ENCODE measurements at regions not wholly inside any gene's neighbourhood (a gene's known extent, or its start where the extent isn't known, plus 50 kb on each side); places are given as distances from the start of the nearest gene placed in this dataset.

DNA sequence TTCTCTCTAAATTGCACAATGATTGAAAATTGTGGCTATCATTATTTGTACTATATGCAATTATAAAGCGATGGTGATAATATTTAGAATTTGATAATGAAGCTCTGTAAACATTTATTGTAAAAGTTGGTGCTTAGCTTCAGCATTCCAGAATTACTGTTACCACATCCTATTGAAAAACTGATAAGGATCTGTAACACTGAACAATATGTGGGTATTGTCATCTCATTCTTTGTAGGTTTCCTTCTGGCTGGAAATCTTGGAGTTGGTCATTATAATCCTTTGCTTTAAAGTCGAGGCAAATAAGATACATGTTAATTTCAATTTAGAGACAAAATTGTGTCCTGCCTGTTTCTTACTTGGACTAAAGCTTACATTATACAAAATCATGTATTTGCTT is 323.4 kb upstream of the GOLIM4 start:
- no peak overlapping the region for H3K27ac ChIP-seq
- TF ChIP-seq ZFX (IDR thresholded peaks at IDR 0.05), result no peak
- TF ChIP-seq, protein P1, sequence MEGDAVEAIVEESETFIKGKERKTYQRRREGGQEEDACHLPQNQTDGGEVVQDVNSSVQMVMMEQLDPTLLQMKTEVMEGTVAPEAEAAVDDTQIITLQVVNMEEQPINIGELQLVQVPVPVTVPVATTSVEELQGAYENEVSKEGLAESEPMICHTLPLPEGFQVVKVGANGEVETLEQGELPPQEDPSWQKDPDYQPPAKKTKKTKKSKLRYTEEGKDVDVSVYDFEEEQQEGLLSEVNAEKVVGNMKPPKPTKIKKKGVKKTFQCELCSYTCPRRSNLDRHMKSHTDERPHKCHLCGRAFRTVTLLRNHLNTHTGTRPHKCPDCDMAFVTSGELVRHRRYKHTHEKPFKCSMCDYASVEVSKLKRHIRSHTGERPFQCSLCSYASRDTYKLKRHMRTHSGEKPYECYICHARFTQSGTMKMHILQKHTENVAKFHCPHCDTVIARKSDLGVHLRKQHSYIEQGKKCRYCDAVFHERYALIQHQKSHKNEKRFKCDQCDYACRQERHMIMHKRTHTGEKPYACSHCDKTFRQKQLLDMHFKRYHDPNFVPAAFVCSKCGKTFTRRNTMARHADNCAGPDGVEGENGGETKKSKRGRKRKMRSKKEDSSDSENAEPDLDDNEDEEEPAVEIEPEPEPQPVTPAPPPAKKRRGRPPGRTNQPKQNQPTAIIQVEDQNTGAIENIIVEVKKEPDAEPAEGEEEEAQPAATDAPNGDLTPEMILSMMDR (conservative IDR thresholded peaks at IDR 0.05), result no peak

DNA sequence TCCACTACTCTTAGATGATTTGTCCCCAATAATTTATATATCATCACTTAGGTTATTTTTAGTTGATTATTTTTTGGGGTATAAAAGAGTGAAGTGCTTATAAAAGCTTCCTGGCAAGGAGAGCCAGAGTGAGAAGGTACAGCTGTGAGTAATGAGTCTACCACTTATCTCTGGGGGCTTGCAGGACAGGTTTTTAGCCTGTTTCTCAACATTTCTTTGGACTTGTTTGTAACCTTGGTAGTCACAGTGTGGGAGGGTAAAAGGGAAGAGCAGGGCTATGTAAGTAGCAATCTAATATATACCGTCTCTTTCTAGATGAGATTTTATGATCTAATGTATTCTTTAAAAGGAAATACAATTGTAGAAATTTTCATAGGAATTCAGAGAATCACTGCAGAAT is 321.3 kb upstream of the GOLIM4 start:
- TF ChIP-seq ZFX (IDR thresholded peaks at IDR 0.05), result no peak
- TF ChIP-seq, protein P1 (conservative IDR thresholded peaks at IDR 0.05), result no peak

DNA sequence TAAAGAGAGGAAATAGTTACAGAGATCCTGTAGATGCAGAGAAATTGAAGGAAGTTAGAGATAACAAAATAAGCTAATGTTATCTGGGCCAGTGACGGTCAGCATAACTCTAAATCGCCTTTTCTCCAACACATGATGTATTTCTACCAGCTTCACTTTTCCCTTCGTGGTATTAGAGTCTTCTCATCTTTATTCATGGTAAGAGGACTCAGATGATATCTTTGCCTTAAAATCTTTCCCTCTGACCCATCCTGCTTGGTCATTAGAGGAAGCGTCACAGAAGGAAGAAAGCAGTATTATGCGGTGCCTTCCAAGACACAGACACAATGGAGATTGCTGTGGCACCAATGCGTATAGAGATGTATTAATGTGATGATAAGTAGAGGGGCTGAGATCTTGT is 320.7 kb upstream of the GOLIM4 start:
- TF ChIP-seq, protein P1 (conservative IDR thresholded peaks at IDR 0.05), result no peak
- TF ChIP-seq ZFX (IDR thresholded peaks at IDR 0.05), result no peak
- no peak overlapping the region for H3K27ac ChIP-seq

More for the DNA sequence above, 321.3 kb upstream of the GOLIM4 start:
- H3K27ac ChIP-seq, result no peak overlapping the region

DNA sequence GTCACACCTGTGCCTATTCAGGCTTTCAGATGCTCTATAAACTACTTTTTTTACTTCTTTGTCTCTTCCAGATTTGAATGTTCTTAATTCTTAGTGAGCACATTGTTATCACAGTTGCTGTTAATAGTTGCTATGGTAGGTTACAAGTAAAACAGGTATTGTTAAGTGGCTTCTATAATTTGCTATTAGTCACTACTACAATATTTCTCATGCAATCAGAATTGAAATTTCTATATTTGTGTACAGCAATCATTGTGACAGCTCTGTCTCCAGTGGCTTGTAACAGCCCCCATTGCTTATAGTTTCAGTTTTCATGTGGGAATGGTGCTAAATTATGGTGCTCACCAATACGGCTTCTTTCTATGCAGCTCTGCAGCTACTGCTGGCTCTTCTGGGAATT is 318.4 kb upstream of the GOLIM4 start:
- no peak for TF ChIP-seq ZFX (IDR thresholded peaks at IDR 0.05)
- TF ChIP-seq, protein P1 (conservative IDR thresholded peaks at IDR 0.05), result no peak

DNA sequence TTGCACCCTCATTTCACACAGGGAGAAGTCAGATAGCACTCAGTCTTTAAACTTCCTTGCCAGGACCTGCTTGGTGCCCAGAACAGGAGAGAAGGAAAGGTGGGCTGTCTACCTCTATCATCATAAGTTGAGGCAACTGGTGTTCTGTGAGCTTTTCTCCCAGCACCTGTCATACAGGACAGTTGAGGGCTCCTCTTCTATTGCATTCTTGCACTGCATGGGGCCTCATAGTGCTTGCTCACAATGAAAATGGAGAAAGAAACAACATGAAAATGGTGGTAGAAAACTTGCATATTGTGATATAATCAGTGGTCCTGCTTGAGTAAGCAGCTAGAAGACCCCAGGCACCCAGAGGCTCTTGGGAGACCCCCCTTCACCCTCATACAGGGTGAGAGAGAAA is 311.7 kb upstream of the GOLIM4 start:
- H3K27ac ChIP-seq, result no peak overlapping the region

More for the DNA sequence above, 318.4 kb upstream of the GOLIM4 start:
- H3K27ac ChIP-seq, result no peak overlapping the region

DNA sequence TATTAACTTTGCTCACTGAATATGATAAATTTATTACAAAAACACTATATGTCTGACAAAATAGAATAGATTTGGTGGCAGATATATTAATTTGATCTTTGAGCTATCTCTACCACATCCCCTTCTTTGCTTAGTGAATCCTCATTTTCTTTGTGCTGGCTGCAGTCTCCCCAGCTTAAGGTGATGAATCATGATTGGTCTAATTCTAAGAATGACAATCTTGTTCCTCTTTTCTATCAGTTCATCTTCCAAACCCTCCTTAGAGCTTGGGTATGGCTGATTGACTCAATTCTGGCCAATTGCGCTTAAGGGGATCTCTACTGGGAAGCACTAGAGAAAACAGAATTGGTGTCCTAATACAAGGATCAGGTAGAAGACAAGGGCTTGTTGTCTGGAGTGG is 309.6 kb upstream of the GOLIM4 start:
- no peak overlapping the region for H3K27ac ChIP-seq
- TF ChIP-seq, protein P1 (conservative IDR thresholded peaks at IDR 0.05), result no peak
- no peak for TF ChIP-seq ZFX (IDR thresholded peaks at IDR 0.05)

More for the DNA sequence above, 311.7 kb upstream of the GOLIM4 start:
- TF ChIP-seq ZFX (IDR thresholded peaks at IDR 0.05), result no peak
- TF ChIP-seq, protein P1 (conservative IDR thresholded peaks at IDR 0.05), result no peak

DNA sequence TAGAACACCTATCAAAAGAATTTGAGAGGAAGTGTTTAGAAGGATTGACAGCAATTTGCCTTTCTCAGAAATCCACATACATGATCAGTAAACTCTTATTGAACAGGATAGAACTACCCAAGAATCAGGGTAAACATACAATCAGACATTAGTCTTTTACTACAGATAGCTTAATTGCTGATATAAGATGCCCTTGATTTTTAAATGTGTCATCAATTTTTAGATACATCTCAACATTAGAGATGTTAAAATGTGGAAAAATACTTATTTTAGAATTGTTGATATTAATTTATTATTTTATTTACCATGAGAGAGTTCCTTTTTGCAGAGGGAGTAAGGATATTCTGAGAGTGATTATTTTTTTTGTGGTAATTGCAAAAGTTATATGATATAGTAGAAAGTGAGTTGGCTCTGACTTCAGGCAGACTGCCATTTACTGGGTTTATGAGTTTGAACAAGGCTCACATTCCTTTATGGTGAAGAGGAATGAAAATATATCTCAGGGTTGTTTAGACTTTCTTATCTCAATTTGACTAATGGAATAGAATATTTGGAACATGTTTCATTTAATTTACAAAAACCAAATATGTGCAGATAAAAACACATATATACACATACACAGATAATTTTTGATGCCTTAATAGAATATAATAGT is 302.8 kb upstream of the GOLIM4 start:
- TF ChIP-seq, protein P1 (conservative IDR thresholded peaks at IDR 0.05), result no peak
- no peak for TF ChIP-seq ZFX (IDR thresholded peaks at IDR 0.05)
- no peak overlapping the region for H3K27ac ChIP-seq
